ENCODE measurements at regions not wholly inside any gene's neighbourhood (a gene's known extent, or its start where the extent isn't known, plus 50 kb on each side); places are given as distances from the start of the nearest gene placed in this dataset.
"Not testable (repeated sequence)": the region's sequence is repeated elsewhere in the genome, so short reads cannot be mapped to it uniquely, and the experiment has no call there.

DNA sequence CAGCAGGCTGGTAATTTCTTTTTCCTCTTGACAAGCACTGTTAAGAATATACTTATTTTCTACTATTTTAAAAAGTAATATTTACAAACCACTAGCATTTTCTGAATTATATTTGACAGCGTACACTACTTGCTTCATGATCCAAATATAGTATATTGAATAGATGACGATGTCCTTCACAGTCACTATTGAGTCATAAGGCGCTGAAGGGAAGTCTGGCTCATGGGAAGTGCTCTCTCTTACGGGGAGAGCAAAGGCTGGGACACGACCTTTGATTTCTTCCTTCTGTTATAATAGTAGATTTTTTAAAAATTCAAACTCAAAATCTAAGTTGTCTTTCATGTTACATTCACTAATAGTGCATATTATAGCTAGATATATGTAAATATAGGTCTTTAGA lies 357.1 kb downstream of the SOCS6 start:
- DNase-seq = no peak

DNA sequence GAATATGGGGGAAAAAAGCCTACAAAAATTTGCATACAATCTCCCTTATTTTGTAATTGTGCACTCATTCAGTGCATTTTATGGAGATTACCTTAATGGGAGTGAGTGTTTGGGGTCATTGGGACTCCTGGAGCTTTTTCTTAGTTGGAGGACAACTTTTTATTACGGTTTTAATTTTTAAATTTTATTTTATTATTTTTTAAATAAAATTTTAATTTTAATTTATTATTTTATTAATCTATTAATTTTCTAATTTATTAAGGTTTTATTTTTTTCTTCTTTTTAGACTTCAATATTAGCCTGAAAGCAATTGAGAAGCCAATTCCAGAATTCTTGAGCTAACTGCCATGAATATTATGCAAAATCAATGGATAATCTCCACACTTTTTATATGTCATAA lies 355.0 kb downstream of the SOCS6 start:
- DNase-seq = no peak

DNA sequence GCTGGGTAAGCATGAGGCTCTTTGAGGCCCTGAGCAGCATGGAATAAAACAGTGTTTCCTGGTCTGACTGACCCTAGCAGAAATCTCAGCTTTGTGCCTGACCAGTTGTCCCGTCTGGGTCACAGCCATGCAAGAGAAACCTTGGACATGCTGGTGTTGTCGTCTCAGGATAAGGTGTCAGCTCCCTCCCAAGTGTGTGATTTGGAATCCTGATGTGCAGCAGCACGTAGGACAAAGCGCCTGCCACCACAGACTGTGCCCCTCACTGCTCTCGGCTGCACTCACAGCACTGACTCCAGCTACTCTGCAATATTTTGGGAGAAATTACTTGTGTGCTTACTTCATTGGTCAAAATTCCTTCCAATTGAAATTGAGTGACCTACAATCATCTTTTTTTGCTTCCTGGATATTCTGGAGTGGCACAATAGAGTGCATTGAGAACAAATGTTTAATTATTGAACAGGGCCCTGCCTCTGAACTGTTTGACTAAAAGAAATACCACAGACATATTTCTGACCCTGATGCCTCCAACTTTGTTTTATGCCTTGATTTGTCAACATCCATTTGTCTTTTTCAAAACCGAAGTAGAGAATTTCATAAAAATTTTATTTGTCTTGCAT lies 352.4 kb downstream of the SOCS6 start:
- no peak for DNase-seq

DNA sequence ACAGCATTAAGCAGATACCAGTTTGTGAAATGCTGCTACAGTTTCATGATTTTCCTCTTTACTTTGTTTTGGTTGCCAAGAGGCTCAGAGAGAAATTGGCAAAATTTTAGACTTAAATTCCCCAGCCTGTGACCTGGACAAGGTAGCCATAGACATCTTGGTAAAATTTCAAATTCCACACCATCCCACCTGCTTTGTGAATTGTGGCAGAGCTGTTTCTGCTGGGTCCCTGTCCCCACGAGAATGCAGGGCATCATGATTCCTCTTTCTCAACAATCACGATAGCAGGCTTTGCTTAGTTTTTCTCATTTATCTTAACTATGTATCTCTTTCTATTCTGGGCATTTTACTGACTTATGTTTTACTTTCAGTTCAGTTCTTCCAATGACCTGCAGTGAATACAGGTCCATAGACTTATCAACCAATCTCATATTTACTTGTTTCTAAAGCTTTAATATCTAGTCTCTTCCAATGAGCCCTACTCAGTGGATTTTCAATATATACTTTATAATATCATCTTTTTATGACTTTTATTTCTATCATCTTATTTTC lies 351.6 kb downstream of the SOCS6 start:
- DNase-seq = no peak

DNA sequence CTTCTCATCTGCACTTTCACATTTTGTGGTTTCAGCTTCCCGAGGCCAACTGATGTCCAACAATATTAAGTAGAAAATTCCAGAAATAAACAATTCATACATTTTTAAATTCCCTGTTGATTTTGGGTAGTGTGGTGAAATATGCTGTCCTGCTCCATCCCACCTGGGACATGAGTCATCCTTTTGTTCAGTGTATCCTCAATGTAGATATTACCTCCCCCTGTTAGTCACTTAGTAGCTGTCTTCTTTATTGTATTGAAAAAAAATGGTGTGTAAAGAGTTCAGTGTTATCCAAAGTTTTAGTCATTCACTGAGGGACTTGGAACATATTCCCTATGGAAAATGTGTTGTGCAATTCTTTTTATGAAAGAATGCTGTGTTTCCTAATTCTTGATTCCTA lies 348.1 kb downstream of the SOCS6 start:
- DNase-seq = no peak

DNA sequence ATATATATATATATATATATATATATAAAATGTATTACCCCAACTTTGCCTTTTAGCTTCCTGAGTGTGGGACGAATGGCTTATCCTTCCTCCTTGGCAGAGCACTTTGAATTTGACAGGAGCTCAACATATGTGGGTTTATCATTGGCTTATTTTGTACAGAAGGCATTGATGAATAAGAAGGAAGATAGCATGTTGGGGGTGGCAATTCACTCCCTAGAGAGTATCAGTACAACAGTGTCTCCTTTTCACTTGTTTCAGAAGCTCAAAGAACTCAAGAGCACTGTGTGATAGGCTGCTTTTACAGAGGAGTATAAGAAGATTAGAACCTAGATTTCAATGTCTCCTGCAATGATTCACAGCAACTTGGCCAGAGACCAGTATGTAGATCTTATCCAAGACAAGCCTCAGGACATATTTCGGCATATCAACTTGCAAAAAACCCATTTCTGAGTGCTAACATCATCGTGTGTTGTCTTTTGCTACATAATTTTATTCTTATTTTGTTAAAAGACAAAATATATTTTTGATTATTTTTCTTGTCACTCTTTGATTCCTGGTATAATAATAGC lies 345.8 kb downstream of the SOCS6 start:
- DNase-seq = no peak

DNA sequence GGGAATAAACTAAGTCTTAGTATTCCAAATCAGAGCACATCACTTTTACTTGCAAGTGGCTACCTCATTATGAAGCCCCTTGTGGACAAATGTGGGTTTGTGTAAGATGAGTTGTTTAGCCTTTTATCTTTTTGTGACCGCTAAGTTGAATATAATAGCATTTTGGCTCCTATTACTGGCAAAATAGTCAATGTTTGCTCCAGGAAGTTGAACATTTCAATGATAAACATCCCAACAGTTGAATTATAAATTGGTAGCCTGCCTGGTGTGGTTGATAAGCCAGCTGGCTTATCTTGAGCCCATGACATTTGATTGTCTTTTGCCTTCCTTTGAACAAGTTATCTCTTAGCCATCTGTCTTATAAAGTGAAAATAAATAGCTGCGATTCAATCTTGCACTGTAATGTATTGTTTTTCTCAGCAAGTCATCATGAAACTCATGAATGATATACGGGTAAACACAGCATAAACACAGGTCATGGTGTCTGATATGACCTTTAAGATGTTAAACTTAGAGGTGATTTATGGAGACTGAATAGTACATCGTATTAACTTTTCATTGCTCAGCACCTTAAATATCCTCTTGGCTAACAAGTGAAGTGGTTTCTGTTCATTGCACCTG lies 338.4 kb downstream of the SOCS6 start:
- no peak for DNase-seq

DNA sequence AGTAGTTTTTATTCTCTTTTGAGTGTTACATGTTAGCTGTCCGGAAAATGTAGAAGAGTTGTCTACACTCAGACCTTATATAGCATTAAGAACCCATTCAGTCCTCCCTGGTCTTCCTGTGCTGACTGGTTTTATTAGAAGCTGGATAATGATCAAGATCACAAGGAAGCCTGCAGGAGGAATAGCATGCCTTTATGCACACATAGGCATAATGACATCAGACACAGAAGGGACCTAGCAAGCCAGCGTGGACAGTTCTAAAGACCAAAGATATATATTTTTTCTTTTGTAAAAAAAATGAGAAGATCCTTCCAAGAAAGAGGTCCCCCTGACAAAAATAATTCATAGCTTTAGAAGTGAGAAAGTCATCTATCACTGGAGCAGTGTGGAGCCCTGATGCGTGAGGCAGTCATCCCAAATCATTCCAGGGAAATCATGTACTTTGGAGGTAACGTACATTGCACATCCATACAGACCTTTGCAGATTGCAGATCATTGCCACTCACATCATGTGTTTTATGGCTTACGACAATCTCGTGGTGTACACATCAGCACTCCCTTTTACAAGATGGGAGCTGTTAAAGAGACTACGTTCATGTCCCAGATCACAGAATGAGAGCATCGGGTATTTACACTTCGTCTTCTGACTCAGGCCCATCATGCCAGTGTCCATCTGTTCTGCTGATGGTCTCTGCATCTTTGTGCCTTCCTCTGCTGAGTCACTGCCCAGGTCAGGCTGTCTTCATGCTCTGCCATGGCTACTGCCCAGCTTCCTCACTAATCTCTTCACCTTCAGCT lies 334.0 kb downstream of the SOCS6 start:
- DNase-seq = no peak

DNA sequence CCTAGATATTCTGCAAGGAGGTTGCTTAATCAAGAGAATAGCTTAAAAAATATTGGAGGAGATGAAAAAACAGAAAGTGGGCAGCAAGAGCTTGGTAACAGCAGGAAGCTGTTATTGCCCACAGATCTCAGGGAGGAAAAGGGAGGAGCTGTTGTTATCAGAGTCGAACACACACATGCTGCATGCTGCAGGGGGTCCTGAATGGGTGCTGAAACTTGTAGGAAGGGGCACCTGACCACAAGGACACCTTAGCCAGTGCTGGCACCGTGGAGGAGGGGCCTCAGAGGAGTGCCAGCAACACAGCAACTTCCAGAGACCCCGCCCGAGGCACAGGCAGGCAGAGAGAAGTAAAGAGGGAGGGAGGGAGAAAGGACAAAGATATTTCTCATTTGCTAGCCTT lies 332.9 kb downstream of the SOCS6 start:
- DNase-seq = no peak

DNA sequence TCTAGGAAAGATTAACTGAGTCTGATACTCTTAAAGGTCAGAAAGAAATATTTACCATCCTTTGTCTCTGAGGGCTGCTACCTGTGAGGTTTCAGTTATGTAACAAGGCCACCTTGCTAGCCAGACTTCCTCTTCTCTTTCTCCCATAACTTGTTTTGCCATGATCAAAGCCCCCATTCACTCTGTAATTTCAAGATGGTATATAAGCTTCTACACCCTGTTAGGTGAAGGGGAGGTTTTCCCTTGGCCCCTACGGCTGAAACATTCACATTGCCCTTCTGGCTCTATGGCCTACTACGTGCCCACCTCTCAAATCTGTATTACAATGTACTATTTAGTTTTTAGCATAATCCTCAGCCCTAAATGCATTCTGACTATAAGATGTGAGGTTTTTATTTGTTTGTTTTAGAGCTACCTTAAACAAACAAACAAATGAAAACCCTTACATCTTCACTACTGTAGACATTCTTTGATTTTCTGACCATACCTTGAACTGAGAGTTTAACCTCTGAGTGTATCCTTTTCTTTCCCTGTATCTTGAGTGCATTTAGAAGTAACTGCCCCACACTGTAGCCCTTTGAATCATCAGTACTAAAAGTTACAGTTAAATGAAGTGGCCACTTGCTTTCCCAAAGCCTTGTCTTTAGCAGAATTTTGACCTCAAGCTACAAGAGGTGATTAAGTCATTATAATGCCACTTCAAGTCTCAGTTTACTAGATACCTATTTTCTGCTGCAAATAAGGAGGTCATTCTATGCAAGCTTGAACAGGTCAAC lies 332.2 kb downstream of the SOCS6 start:
- no peak for DNase-seq

DNA sequence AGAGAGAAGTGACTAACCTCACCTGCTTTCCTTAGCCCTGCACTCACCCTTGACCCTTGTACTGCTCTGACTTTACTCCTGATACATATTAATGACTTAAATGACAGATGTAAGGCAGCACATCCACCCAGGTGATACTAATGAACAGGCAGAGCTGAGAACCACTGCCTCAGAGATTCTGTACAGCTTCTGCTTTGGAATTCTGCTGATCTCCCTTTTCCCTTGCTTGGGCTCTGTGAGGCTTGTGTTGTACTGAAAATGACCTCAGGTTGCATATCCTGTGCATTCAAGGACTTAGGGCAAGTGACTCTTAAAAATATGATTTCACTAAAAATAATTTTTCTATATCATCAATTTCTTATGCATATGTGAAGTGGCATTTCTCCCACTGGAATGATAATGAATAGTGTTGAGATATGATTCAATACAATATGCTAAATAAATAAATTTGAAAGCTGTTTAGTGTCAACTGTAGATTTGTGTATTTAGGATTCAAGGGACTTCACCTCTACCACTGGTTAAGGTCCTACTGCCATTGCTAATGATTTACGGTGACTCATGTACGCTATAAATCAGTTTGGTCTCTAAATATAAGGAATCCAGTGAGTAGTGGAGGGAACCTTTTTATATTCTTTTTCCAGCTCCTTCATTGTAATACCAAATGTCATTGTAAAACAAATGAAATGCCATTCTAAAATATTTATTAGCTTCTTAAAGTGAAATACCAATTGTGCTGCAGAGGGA lies 328.3 kb downstream of the SOCS6 start:
- no peak for DNase-seq

DNA sequence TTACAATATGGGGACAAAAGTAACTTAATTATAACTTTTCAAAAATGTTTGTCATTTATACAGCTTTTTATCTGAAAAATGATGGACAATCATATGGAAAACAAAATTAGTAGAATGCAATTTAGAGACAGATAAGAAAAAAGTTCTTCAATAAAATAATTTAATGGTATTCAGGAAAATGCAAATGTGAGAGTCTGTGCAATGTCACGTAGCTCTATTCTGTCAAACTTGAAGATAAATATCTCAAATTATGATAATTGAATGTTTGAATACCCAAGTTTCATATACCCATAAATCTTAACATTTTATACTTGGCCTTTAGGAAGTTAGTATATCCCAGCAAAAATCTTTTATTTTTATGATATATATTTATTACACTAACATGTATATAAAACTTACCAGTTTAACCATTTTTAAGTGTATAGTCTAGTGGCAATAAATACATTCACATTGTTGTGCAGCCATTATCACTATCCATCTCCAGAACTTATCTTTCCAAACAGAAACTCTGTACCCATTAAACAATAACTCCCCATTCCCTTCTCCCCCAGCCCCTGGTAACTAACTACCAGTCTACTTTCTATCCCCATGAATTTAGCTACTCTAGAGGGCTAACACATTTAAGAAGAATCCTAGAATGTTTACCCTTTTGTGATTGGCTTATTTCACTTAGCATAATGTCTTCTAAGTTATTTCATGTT lies 311.5 kb downstream of the SOCS6 start:
- DNase-seq = no peak

DNA sequence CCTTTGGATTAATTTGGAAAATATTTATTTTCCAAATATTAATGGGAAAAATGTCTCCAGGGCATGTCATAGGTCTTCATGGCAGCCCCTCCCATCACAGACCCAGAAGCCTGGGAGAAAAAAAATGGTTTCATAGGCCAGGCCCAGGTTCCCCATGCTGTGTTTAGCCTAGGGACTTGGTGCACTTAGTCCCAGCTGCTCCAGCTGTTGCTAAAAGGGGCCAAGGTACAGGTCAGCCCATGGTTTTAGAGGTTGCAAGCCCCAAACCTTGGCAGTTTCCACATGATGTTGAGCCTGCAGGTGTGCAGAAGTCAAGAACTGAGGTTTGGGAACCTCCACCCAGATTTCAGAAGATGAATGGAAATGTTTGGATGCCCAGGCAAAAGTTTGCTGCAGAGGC lies 309.6 kb downstream of the SOCS6 start:
- no peak for DNase-seq

DNA sequence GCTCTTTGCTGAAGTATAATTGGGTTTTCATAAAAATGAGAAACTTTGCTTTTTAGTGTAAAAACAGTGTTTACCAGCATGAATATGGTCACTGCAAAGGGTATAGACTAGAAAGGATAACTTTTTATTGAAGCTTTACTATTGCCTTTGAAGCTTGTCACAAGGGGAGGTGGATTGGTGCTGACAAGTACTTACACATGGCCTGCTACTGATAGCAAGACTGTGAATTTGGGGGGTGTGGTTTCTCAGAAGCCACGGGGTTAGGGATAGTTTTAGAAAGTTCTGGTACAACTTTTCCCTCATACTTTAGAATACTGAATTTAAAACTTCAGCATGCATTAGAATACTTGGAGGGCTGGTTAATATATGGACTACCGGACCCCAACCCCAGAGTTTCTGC lies 294.1 kb downstream of the SOCS6 start:
- DNase-seq = no peak

DNA sequence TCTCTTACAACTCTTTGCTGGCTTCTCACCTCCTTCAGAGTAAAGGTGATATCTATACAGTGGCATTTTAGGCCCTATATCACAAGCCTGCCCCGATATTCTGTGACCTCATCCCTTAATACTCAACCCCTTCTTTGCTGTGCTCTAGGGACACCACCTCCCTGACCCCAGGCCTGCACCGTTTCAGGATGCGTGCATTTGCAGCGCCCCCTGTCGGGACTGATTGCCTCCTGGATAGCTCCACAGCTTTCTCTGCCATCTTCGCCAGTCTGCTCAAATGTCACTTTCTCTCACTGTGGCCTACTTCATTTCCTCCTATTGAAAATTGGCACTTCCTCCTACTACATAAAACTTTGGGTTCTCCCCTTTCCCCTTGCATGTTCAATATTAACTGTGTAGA lies 289.6 kb downstream of the SOCS6 start:
- DNase-seq = no peak

DNA sequence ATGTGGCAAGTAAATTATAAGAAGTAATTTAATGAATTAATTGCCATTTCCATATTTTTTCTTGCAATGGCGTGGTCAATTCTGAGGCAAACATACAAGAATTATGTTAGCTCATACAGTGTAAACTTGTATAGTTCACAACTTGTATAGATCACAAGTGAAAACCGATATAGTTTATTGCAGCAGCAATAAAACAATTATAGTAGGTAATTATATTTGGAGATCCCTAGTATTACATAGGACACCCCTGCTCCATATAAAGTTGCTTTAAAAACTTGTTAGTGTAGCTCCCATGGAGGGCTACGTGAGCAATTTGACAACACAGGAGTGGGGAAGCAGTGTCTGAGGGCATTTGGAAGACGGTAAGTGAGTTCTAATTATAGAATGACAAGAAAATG lies 288.2 kb downstream of the SOCS6 start:
- no peak for DNase-seq

DNA sequence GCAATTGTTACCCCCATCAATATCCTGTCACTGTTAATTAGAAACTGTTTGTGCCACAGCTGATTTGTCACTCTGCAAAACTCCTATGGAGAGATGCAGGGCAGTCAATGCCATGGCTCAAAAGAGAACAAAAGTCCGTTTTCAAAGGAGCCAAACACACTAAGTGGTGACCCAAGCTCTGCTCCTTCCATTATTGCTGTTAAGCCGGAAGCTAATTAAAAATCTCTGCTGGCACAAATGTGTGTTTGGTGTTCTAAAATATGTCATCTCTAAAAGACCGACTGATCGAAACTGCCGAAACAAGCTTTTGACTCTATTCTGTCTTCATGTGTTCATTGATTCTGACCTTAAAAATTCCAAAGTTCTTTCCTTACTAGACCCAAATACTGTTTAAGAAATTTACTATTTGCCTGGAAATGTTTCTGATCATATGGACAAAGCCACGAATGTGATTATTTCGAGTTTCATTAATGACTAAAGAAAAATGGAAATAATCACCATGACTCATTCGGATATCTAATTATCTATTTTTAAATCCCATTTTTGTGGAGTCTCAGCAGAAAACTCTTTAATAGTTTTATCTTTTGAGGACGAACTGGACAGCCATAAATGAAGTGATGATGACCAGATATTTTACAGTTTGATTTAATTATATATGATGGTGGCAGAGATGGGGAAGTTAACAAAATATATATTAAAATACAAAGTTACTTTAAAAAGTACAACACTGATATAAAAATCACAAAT lies 287.6 kb downstream of the SOCS6 start:
- DNase-seq = no peak

DNA sequence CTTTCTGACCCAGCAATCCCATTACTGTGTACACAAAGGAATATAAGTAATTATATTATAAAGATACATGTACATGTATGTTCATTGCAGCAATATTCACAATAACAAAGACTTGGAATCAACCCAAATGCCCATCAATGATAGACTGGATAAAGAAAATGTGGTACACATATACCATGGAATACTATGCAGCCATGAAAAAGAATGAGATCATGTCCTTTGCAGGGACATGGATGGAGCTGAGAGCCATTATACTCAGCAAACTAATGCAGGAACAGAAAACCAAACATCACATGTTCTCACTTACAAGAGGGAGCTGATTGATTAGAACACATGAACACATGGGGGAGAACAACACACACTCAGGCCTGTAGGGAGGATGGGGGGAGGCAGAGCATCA lies 286.1 kb downstream of the SOCS6 start:
- not testable (repeated sequence) for DNase-seq

DNA sequence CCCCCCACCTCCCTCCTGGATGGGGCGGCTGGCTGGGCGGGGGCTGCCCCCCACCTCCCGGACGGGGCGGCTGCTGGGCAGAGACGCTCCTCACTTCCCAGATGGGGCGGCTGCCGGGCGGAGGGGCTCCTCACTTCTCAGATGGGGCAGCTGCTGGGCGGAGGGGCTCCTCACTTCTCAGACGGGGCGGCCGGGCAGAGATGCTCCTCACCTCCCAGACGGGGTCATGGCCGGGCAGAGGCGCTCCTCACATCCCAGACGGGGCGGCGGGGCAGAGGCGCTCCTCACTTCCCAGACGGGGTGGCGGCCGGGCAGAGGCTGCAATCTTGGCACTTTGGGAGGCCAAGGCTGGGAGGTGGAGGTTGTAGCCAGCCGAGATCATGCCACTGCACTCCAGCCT lies 280.8 kb downstream of the SOCS6 start:
- not testable (repeated sequence) for DNase-seq

DNA sequence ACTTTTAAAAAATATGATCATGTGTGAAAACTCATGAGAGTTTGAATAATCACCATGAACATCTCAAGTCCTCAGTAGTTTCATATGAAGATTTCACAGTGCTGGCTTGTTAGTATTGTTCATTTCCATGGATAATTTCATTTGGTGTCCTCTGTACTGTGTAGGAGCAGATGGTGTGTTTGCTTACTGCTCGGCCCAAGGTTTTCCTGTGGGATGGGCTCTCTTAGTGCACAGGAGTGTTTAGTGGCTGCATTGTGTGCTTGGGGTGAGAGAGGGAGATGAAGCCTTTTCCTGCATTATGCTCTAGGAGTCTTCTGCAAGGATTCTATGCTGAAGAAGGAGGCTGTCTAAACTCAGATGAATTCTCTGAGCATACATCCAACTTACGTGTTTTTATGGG lies 270.6 kb downstream of the SOCS6 start:
- DNase-seq = no peak

DNA sequence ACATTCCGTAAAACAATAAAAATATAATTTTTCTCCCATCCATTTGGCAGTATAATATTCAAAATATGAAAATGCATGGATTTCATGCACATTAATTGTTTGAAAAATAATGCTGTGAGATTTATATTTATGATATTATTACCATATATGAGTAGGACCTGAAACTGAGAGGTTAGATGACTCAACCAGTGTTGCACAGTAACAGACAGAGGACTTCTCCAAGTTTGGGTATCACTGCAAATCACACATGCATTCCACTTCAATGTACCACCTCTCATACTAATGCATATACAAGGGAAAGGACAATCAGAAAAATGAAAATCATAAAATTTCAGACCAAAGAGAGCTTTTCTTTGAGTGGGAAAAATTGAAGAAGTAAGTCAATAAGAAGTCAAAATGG lies 269.5 kb downstream of the SOCS6 start:
- DNase-seq = no peak
